IPS-20b (cell line): ENCODE measurements at regions not wholly inside any gene's neighbourhood (a gene's known extent, or its start where the extent isn't known, plus 50 kb on each side); places are given as distances from the start of the nearest gene placed in this dataset.
"Not testable (repeated sequence)": the region's sequence is repeated elsewhere in the genome, so short reads cannot be mapped to it uniquely, and the experiment has no call there.

Source experiments
- H3K27ac ChIP-seq: one replicate; pipeline ENCODE4 v1.5.1; 2013; ENCODE audit warnings: low read length
- H3K27me3 ChIP-seq: 2 replicates; pipeline ENCODE4 v1.6.1; 2013; ENCODE audit warnings: mild to moderate bottlenecking, low read length, inconsistent platforms; ENCODE audit not compliant: insufficient read depth
- H3K36me3 ChIP-seq: 2 replicates; pipeline ENCODE4 v1.6.1; 2013; ENCODE audit warnings: low read depth, mild to moderate bottlenecking, inconsistent platforms, low read length, moderate library complexity; ENCODE audit not compliant: insufficient read depth
- H3K4me1 ChIP-seq: 2 replicates; pipeline ENCODE4 v1.6.1; 2013; ENCODE audit warnings: mild to moderate bottlenecking, control low read depth, inconsistent platforms, low read length, moderate library complexity; ENCODE audit not compliant: insufficient read depth
- H3K4me3 ChIP-seq: 2 replicates; pipeline ENCODE4 v1.5.1; 2013; ENCODE audit warnings: mild to moderate bottlenecking, low read length, inconsistent platforms
- H3K9ac ChIP-seq: 2 replicates; pipeline ENCODE4 v1.6.1; 2013; ENCODE audit warnings: low read depth, mild to moderate bottlenecking, inconsistent platforms, low read length, moderate library complexity
- H3K9me3 ChIP-seq: 2 replicates; pipeline ENCODE4 v1.6.1; 2013; ENCODE audit warnings: mild to moderate bottlenecking, low read depth, low read length, inconsistent platforms; ENCODE audit not compliant: insufficient read depth

GRCh38 chr2:40646642-40647041, 194.8 kb upstream of the SLC8A1 start:
- H3K27ac ChIP-seq: no peak overlapping the region
- no peaks in the 10 kb centered on the region for H3K9me3 ChIP-seq
- H3K36me3 ChIP-seq: no peaks in the 10 kb centered on the region
- H3K4me3 ChIP-seq: no peak overlapping the region
- H3K9ac ChIP-seq: no peak overlapping the region
- H3K27me3 ChIP-seq: no peaks in the 10 kb centered on the region
- H3K4me1 ChIP-seq: no peaks in the 10 kb centered on the region

GRCh38 chr2:40652155-40652554, 200.3 kb upstream of the SLC8A1 start:
- no peaks in the 10 kb centered on the region for H3K27me3 ChIP-seq
- H3K4me3 ChIP-seq: no peak overlapping the region
- H3K9me3 ChIP-seq: no peaks in the 10 kb centered on the region
- no peaks in the 10 kb centered on the region for H3K36me3 ChIP-seq
- no peaks in the 10 kb centered on the region for H3K4me1 ChIP-seq
- no peak overlapping the region for H3K27ac ChIP-seq
- no peak overlapping the region for H3K9ac ChIP-seq

- Histone ChIP-seq H3K4me3 (no peak overlapping the region), H3K27me3 (no peaks in the 10 kb centered on the region), H3K9me3 (no peaks in the 10 kb centered on the region), H3K4me1 (no peaks in the 10 kb centered on the region), H3K9ac (no peak overlapping the region), H3K36me3 (no peaks in the 10 kb centered on the region), H3K27ac (no peak overlapping the region)
Observed at GRCh38 chr2:40653829-40654228, 201.9 kb upstream of the SLC8A1 start.

- H3K4me1 ChIP-seq: no peaks in the 10 kb centered on the region
- H3K9ac ChIP-seq: no peak overlapping the region
- no peaks in the 10 kb centered on the region for H3K9me3 ChIP-seq
- H3K27me3 ChIP-seq: no peaks in the 10 kb centered on the region
- H3K27ac ChIP-seq: no peak overlapping the region
- no peaks in the 10 kb centered on the region for H3K36me3 ChIP-seq
- no peak overlapping the region for H3K4me3 ChIP-seq
Observed at GRCh38 chr2:40654346-40654745, 202.5 kb upstream of the SLC8A1 start.

GRCh38 chr2:40658941-40659340, 207.1 kb upstream of the SLC8A1 start:
- no peak overlapping the region for H3K4me3 ChIP-seq
- no peaks in the 10 kb centered on the region for H3K4me1 ChIP-seq
- no peaks in the 10 kb centered on the region for H3K36me3 ChIP-seq
- no peak overlapping the region for H3K27ac ChIP-seq
- H3K9ac ChIP-seq: no peak overlapping the region
- no peaks in the 10 kb centered on the region for H3K9me3 ChIP-seq
- no peaks in the 10 kb centered on the region for H3K27me3 ChIP-seq

GRCh38 chr2:40665493-40666232, 213.8 kb upstream of the SLC8A1 start:
- H3K27me3 ChIP-seq: no peaks in the 10 kb centered on the region
- no peaks in the 10 kb centered on the region for H3K9me3 ChIP-seq
- no peaks in the 10 kb centered on the region for H3K4me1 ChIP-seq
- no peak overlapping the region for H3K4me3 ChIP-seq
- no peak overlapping the region for H3K9ac ChIP-seq
- no peak overlapping the region for H3K27ac ChIP-seq
- no peaks in the 10 kb centered on the region for H3K36me3 ChIP-seq

- H3K36me3 ChIP-seq: no peaks in the 10 kb centered on the region
- no peaks in the 10 kb centered on the region for H3K9me3 ChIP-seq
- H3K27ac ChIP-seq: no peak overlapping the region
- H3K9ac ChIP-seq: no peak overlapping the region
- H3K27me3 ChIP-seq: no peaks in the 10 kb centered on the region
- no peaks in the 10 kb centered on the region for H3K4me1 ChIP-seq
- no peak overlapping the region for H3K4me3 ChIP-seq
Observed at GRCh38 chr2:40666398-40666797, 214.5 kb upstream of the SLC8A1 start.

- Histone ChIP-seq H3K27me3 (no peaks in the 10 kb centered on the region), H3K4me3 (no peak overlapping the region), H3K9me3 (no peaks in the 10 kb centered on the region), H3K27ac (no peak overlapping the region), H3K36me3 (no peaks in the 10 kb centered on the region), H3K4me1 (no peaks in the 10 kb centered on the region), H3K9ac (no peak overlapping the region)
Observed at GRCh38 chr2:40668425-40668824, 216.5 kb upstream of the SLC8A1 start.

GRCh38 chr2:40676134-40676790, 224.4 kb upstream of the SLC8A1 start:
- not testable (repeated sequence) for H3K36me3 ChIP-seq, H3K27me3 ChIP-seq, H3K4me1 ChIP-seq, H3K9ac ChIP-seq, H3K4me3 ChIP-seq, H3K27ac ChIP-seq, H3K9me3 ChIP-seq

GRCh38 chr2:40680547-40680946, 228.7 kb upstream of the SLC8A1 start:
- Histone ChIP-seq H3K9me3 (peaks cover 9% of the 10 kb centered on the region; the same call in 1 of the 2 replicates), H3K4me3 (no peak overlapping the region), H3K27ac (no peak overlapping the region), H3K9ac (no peak overlapping the region), H3K36me3 (no peaks in the 10 kb centered on the region), H3K4me1 (peaks cover 3% of the 10 kb centered on the region; the same call in 1 of the 2 replicates), H3K27me3 (no peaks in the 10 kb centered on the region)

GRCh38 chr2:40690036-40690435, 238.1 kb upstream of the SLC8A1 start:
- H3K4me1 ChIP-seq: peaks cover 3% of the 10 kb centered on the region; the same call in 1 of the 2 replicates
- no peak overlapping the region for H3K9ac ChIP-seq
- H3K4me3 ChIP-seq: no peak overlapping the region
- H3K9me3 ChIP-seq: no peaks in the 10 kb centered on the region
- H3K27me3 ChIP-seq: no peaks in the 10 kb centered on the region
- no peak overlapping the region for H3K27ac ChIP-seq
- H3K36me3 ChIP-seq: no peaks in the 10 kb centered on the region

- no peaks in the 10 kb centered on the region for H3K36me3 ChIP-seq
- H3K4me1 ChIP-seq: no peaks in the 10 kb centered on the region
- no peaks in the 10 kb centered on the region for H3K27me3 ChIP-seq
Observed at GRCh38 chr2:40690525-40690924, 238.6 kb upstream of the SLC8A1 start.

More at GRCh38 chr2:40690525-40690924, 238.6 kb upstream of the SLC8A1 start:
- Histone ChIP-seq H3K27ac (no peak overlapping the region), H3K4me3 (no peak overlapping the region), H3K9ac (no peak overlapping the region), H3K9me3 (no peaks in the 10 kb centered on the region)
